Activated effector memory CD4-positive, alpha-beta T cell treated with anti-CD3 and anti-CD28 coated beads, Interleukin-2, amount 50 U/mL, for 16 hours (primary cell): ENCODE measurements at regions not wholly inside any gene's neighbourhood (a gene's known extent, or its start where the extent isn't known, plus 50 kb on each side); places are given as distances from the start of the nearest gene placed in this dataset.

Experiments used
- DNase-seq: peaks from one replicate; pipeline ENCODE4 v3.0.0-alpha.2; 2020

GRCh38 chr11:27213232-27213660, 149.8 kb downstream of the CCDC34 start:
- no peak for DNase-seq

- DNase-seq: no peak
Measured at GRCh38 chr11:27212248-27212780, 150.7 kb downstream of the CCDC34 start.

GRCh38 chr11:27211370-27212127, 151.5 kb downstream of the CCDC34 start:
- no peak for DNase-seq

DNA sequence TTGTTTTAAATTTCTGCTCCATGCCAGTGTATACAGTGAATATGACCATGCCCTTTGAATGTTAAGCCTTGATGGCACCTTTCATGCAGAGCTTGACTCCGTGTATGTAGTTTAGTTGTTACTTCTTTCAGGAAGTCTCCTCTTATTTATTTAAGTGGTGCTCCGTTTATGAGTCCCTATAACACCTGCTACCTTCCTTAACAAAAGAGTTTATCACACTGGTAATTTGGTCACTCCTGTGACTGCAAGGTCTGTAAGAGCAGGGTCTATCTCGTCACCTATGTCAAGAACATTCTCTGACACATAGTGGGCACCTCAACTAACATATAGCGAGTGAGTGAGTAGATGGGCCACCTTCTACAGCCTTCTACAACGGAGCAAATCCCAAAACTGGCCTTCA, 152.5 kb downstream of the CCDC34 start:
- DNase-seq: no peak

DNA sequence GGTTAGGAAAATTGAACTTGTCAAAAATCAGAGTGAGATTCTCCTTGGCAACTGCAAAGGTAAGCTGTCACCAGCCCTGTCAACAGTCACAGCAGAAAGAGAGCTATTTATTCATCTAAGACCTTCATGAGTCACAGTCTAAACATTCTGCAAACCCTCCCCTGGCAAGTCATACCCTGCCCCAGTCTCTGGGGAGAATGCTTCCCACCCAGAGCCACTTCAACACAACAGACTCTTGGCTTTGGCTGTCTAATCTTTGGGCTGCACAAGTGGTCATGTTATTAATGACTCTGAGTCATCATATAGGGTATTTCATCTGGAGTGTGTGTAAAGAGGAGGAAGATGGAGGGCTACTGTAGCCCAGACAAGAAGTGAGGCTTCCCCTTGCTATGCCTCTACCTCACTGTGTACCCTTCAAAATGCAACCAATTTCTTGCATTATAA, 153.4 kb downstream of the CCDC34 start:
- DNase-seq: no peak

GRCh38 chr11:27208846-27209245, 154.2 kb downstream of the CCDC34 start:
- DNase-seq: no peak

- no peak for DNase-seq
Measured at GRCh38 chr11:27207025-27207650, 155.9 kb downstream of the CCDC34 start.

GRCh38 chr11:27205779-27206570, 157.0 kb downstream of the CCDC34 start:
- DNase-seq: no peak

- no peak for DNase-seq
Measured at GRCh38 chr11:27205250-27205649, 157.8 kb downstream of the CCDC34 start.

DNA sequence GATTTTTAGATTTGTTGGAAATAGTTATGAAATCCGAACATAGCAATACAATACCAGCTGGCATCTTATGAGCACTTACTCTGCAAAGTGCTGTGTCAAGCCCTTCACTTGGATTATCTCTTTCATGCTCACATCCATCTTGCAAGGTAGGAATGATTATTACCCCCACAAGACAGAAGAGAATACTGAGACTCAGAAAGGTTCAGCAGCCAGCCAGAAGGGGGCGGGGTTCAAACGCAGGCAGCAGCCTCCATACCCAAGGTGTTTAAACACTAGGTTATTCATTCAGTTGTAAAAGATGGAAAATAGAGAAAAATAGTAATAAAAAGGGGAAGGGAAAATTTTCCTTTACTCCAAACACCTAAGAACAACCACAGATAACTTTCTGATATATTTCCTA, 158.5 kb downstream of the CCDC34 start:
- no peak for DNase-seq

DNA sequence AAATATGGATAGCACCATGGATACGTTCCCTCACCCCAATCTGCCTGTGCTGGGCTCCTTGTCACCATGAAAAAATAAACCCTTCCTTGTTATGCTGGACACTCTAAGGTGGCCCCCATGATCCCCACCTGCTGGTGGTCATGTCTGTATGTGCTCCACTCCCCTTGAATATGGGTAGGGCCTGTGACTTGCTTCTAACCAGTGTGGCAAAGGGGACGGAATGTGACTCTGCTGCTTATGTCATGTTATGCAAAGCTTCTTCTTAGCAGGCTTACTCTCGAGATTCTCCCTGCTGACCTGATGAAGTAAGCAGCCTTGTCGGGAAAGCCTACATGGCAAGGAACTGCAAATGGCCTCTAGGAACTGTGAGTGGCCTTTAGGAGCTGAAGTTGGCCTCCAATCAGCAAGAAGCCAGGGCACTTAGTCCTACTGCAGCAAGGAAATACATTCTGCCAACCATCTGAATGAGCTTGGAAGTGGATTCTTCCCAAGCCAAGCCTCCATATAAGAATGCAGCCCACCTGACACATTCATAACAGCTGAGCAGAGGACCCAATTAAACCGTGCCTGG, 159.9 kb downstream of the CCDC34 start:
- no peak for DNase-seq

DNA sequence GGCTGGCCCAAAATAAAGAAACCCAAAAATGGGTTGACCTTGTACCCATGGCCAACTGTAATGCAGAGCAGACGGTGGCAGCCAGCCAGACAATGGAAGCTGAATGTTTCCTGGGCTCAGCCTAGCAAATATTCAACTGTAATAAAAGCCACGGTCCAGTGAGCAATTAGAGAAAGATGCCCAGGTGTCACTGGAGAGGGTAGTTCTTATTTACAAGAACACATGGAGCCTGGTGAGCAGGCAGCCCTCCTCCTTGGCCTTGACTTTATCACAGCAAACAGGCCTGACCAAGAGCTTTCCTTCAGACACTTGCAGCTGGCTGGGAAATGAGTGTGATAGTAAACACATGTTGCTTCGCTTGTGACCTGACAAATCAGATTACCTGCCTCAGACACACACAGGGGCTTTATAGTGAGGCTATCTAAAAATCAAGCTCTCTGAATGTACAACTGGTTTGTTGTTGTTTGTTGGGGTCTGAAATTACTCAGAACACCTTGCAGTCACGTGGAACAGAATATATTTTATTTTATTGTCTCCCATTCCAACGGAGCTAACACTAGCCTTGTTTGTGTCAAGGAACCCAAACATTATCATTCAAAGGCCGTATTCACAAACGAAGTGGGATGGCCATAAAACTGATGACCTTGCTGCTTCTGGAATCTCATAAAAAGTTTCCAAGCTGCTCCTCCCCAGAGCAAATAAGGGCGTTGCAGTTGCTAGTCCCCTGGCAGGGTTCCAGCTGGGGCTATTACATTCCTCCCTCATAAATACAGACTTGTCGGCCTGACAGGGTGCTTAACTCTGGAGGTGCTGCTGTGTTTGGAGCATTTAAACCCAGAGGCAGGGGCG, 161.1 kb downstream of the BBOX1 start:
- no peak for DNase-seq

GRCh38 chr11:27200779-27201453, 160.3 kb downstream of the BBOX1 start:
- no peak for DNase-seq

- no peak for DNase-seq
Measured at GRCh38 chr11:27196203-27196897, 155.7 kb downstream of the BBOX1 start.

- DNase-seq: no peak
Measured at GRCh38 chr11:27195837-27196202, 155.2 kb downstream of the BBOX1 start.

GRCh38 chr11:27194976-27195375, 154.4 kb downstream of the BBOX1 start:
- DNase-seq: no peak

DNA sequence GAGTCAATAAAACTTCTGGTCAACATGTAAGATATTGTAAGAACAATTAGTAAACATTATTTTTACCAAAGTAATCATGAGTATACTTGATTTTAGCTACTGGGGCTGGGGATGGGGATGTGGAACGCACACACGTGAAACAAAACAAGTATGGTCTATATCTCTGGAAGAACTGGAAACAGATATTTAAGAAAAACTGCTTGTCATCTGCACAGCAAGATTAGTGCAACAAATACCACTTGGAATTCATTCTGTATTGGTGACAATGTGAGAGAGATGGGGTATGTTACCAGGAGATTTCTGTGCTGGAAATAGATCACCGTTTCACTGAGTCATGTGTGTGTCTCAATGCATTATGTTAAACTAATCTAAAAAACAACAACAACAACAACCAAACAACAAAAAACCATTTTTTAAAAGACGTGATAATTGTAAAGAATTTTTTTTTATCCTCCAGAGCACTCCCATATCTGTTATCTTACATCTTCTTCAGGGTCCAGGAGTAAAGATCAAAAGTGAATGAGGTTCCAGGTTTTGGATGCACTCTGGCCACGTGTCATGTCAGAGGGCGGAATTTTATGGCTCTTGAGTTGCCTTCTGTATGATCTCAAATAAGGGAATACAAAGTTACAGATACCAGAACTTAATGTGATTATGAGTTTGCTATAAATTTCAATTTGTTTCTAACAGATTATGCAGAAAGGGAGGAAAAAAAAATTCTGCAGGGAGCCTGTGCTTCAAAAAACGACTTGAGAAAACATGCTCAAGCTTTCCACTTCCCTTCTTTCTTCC, 153.0 kb downstream of the BBOX1 start:
- DNase-seq: no peak

GRCh38 chr11:27192184-27192583, 151.6 kb downstream of the BBOX1 start:
- DNase-seq: no peak

GRCh38 chr11:27191639-27192038, 151.0 kb downstream of the BBOX1 start:
- no peak for DNase-seq

- no peak for DNase-seq
Measured at GRCh38 chr11:27188696-27189095, 148.1 kb downstream of the BBOX1 start.
